Neural progenitor cell (in vitro differentiated cells): ENCODE measurements at regions not wholly inside any gene's neighbourhood (a gene's known extent, or its start where the extent isn't known, plus 50 kb on each side); places are given as distances from the start of the nearest gene placed in this dataset.

ENCODE experiments used
- DNase-seq: peaks from one replicate; pipeline ENCODE4 v3.0.0-alpha.2; 2016; ENCODE audit warnings: low spot score
- H2AFZ ChIP-seq: fragments of 200-600 bp; sonication (generic); replicated peaks from 2 replicates; pipeline ENCODE4 v1.6.1; 2016; ENCODE audit warnings: antibody characterized with exemption
- H3F3A ChIP-seq: fragments of 200-600 bp; sonication (generic); 2 replicates; pipeline ENCODE4 v1.6.1; 2016; ENCODE audit warnings: antibody characterized with exemption, low read depth
- H3K27ac ChIP-seq: fragments of 200-600 bp; sonication (generic); 2 replicates; pipeline ENCODE4 v1.5.1; 2016; ENCODE audit warnings: mild to moderate bottlenecking
- H3K27me3 ChIP-seq: fragments of 200-600 bp; sonication (generic); 2 replicates; pipeline ENCODE4 v1.6.1; 2016; ENCODE audit warnings: mild to moderate bottlenecking, moderate library complexity
- H3K36me3 ChIP-seq: fragments of 200-600 bp; sonication (generic); 2 replicates; pipeline ENCODE4 v1.5.1; 2016
- H3K4me1 ChIP-seq: fragments of 200-600 bp; sonication (generic); 2 replicates; pipeline ENCODE4 v1.6.1; 2016; ENCODE audit warnings: mixed run types
- H3K4me2 ChIP-seq: fragments of 200-600 bp; sonication (generic); 2 replicates; pipeline ENCODE4 v1.6.1; 2016
- H3K4me3 ChIP-seq: fragments of 200-600 bp; sonication (generic); 2 replicates; pipeline ENCODE4 v1.5.1; 2016
- H3K79me2 ChIP-seq: fragments of 200-600 bp; sonication (generic); 2 replicates; pipeline ENCODE4 v1.6.1; 2016; ENCODE audit warnings: low read depth
- H3K9ac ChIP-seq: fragments of 200-600 bp; sonication (generic); 2 replicates; pipeline ENCODE4 v1.6.1; 2016
- H3K9me3 ChIP-seq: fragments of 200-600 bp; sonication (generic); 2 replicates; pipeline ENCODE4 v1.5.1; 2016; ENCODE audit warnings: low read depth
- H4K20me1 ChIP-seq: fragments of 200-600 bp; sonication (generic); 2 replicates; pipeline ENCODE4 v1.6.1; 2016; ENCODE audit warnings: low read depth
- H3K27ac Mint-ChIP-seq: 3 replicates; pipeline ENCODE4 v1.8.0; 2021; ENCODE audit warnings: mixed read lengths
- H3K27me3 Mint-ChIP-seq: 2 replicates; pipeline ENCODE4 v1.8.0; 2022; ENCODE audit warnings: low read depth, mild to moderate bottlenecking, inconsistent platforms, moderate library complexity, mixed read lengths; ENCODE audit not compliant: insufficient read depth
- H3K36me3 Mint-ChIP-seq: 3 replicates; pipeline ENCODE4 v1.8.0; 2021; ENCODE audit warnings: mixed read lengths
- H3K4me1 Mint-ChIP-seq: 3 replicates; pipeline ENCODE4 v1.8.0; 2021; ENCODE audit warnings: mixed read lengths
- H3K4me3 Mint-ChIP-seq: 3 replicates; pipeline ENCODE4 v1.8.0; 2021; ENCODE audit warnings: mild to moderate bottlenecking, moderate library complexity, mixed read lengths
- H3K9me3 Mint-ChIP-seq: 3 replicates; pipeline ENCODE4 v1.8.0; 2020; ENCODE audit warnings: mixed read lengths
- CTCF ChIP-seq: fragments of 200-600 bp; sonication (generic); IDR thresholded peaks from 2 replicates; pipeline ENCODE4 v1.5.1; 2017; ENCODE audit warnings: antibody characterized with exemption, mild to moderate bottlenecking
- EZH2 ChIP-seq: fragments of 200-600 bp; sonication (generic); IDR thresholded peaks from 2 replicates; pipeline ENCODE4 v1.6.1; 2017; ENCODE audit warnings: antibody characterized with exemption, mild to moderate bottlenecking, moderate library complexity
- EZH2phosphoT487 ChIP-seq: fragments of 200-600 bp; sonication (generic); IDR thresholded peaks from 2 replicates; pipeline ENCODE4 v1.6.1; 2017; ENCODE audit warnings: antibody characterized with exemption

GRCh38 chr15:68877626-68878025 lies 52.7 kb upstream of the SPESP1 start:
- Histone ChIP-seq H2AFZ (no peak overlapping the region), H3F3A (peaks cover 15% of the 10 kb centered on the region), H3K4me1 (peaks cover 9% of the 10 kb centered on the region), H3K36me3 (no peaks in the 10 kb centered on the region), H3K4me2 (no peak overlapping the region), H3K79me2 (no peaks in the 10 kb centered on the region), H3K9ac (no peak overlapping the region), H3K27me3 (no peaks in the 10 kb centered on the region), H3K9me3 (no peaks in the 10 kb centered on the region), H3K27ac (no peak overlapping the region), H3K4me3 (no peak overlapping the region), H4K20me1 (peaks cover 7% of the 10 kb centered on the region)
- H3K4me3 Mint-ChIP-seq = no peak overlapping the region
- H3K27ac Mint-ChIP-seq = no peak overlapping the region
- H3K36me3 Mint-ChIP-seq = no peaks in the 10 kb centered on the region
- peaks cover 17% of the 10 kb centered on the region for H3K4me1 Mint-ChIP-seq
- TF ChIP-seq CTCF = no peak
- no peak for TF ChIP-seq EZH2phosphoT487
- TF ChIP-seq EZH2 = no peak
- H3K27me3 Mint-ChIP-seq = peaks cover 5% of the 10 kb centered on the region
- no peaks in the 10 kb centered on the region for H3K9me3 Mint-ChIP-seq
- no peak for DNase-seq

- Histone ChIP-seq H3K79me2 (no peaks in the 10 kb centered on the region), H2AFZ (no peak overlapping the region), H3K9ac (no peak overlapping the region), H3F3A (peaks cover 3% of the 10 kb centered on the region), H3K27me3 (no peaks in the 10 kb centered on the region), H3K4me2 (no peak overlapping the region), H3K36me3 (no peaks in the 10 kb centered on the region), H3K4me3 (no peak overlapping the region), H3K4me1 (no peaks in the 10 kb centered on the region), H3K27ac (no peak overlapping the region), H3K9me3 (no peaks in the 10 kb centered on the region), H4K20me1 (no peaks in the 10 kb centered on the region)
- Mint-ChIP-seq H3K4me3 (no peak overlapping the region), H3K36me3 (no peaks in the 10 kb centered on the region), H3K9me3 (no peaks in the 10 kb centered on the region), H3K4me1 (peaks cover 5% of the 10 kb centered on the region), H3K27ac (no peak overlapping the region), H3K27me3 (peaks cover 5% of the 10 kb centered on the region)
- TF ChIP-seq CTCF (no peak), EZH2 (no peak), EZH2phosphoT487 (no peak)
- no peak for DNase-seq
These were observed 49.9 kb upstream of the SPESP1 start for GRCh38 chr15:68880382-68880781.
